ENCODE measurements at regions not wholly inside any gene's neighbourhood (a gene's known extent, or its start where the extent isn't known, plus 50 kb on each side); places are given as distances from the start of the nearest gene placed in this dataset.

DNA sequence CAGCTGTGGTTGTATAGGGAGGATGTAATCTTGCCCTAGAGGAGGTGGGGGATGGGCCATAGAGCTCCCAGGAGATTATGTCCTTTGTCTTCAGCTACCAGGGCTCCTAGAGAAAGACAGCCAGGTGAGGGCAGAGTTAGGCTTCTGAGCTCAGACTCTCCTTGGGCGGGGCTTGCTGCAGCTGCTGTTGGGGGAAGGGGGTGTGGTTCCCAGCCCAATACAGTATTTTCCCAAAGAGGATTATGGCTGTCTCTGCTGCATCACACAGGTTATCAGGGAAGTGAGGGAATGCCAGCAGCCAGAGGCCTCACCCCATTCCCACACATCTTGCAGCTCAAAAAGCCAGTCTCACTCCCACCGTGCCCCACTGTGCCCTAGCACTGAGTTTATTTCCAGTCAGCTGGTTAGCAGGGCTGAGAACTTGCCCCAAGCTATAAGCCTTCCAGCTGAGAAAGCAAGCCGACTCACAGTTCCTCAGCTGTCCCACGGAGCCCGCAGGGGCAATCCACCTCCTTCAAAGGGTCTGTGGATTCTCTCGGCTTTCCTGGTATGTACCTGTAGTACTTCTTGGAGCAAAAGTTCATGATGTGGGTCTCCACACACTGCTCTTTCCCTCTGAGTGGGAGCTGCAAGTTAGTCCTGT, 217.3 kb upstream of the CPNE8 start:
- peak; percentile 86 for FAIRE-seq
- H3K14ac ChIP-seq (ENCODE audit: insufficient read length): no peak overlapping the region
- DNase-seq (ENCODE audit: low read depth in 1 of 2, low spot score in 2 of 2): peak; percentile 60 to 63
- H2BK20ac ChIP-seq (ENCODE audit: low read length): peak overlapping the region; percentile 89; the same call in 1 of the 2 replicates
- no peaks in the 10 kb centered on the region for H3K79me1 ChIP-seq (ENCODE audit: low read depth, low read length)
- peak overlapping the region; percentile 96 for H2AFZ ChIP-seq (ENCODE audit: low read length)
- peak overlapping the region; percentile 27; the same call in 1 of the 2 replicates for H3K27ac ChIP-seq (ENCODE audit: low read depth, low read length)
- WGBS, 2 experiments (ENCODE audit: extremely low coverage in 1 of 2, insufficient coverage in 1 of 2, insufficient read length in 1 of 2, insufficient replicate concordance in 2 of 2, low coverage in 1 of 2, low lambda C conversion rate in 2 of 2, missing lambda C conversion rate in 1 of 2): 84% methylated on average over 6 of the region's 6 CpGs; no CpG with 5 or more reads in 1 of the 2 experiments
- no peaks in the 10 kb centered on the region for H3K23me2 ChIP-seq (ENCODE audit: low read depth, low read length)
- peak overlapping the region; percentile 23 to 50; a peak in 3 of 4 replicates for H3K4me2 ChIP-seq (ENCODE audit: insufficient read depth in 1 of 2, low read depth in 2 of 2, low read length in 2 of 2)
- H3K9me3 ChIP-seq (ENCODE audit: insufficient read depth in 2 of 2, low read depth in 1 of 2, low read length in 1 of 2): no peaks in the 10 kb centered on the region
- H2AK5ac ChIP-seq (ENCODE audit: low read depth, low read length): no peak overlapping the region
- peak overlapping the region in 1 of 4 experiments; percentile 16; a peak in 1 of 8 replicates for H3K4me3 ChIP-seq (ENCODE audit: extremely low read depth in 1 of 4, insufficient read depth in 2 of 4, low read depth in 3 of 4, low read length in 4 of 4)
- H3K79me2 ChIP-seq (ENCODE audit: control insufficient read depth in 1 of 2, insufficient read depth in 2 of 2, low read length in 2 of 2): no peaks in the 10 kb centered on the region
- ChIA-PET CTCF (ENCODE audit: partially characterized antibody) (interaction anchor here (1.0 to 2.9 kb wide), 9 partner anchors 10 to 151 kb away, joined by 3 to 21 read pairs (median 5); no protein-coding TSS in a partner anchor), POLR2A (ENCODE audit: partially characterized antibody) (no interaction called here)
- no peaks in the 10 kb centered on the region for H4K20me1 ChIP-seq (replicated peaks in 1 of 2; ENCODE audit: control insufficient read depth in 1 of 2, insufficient read depth in 2 of 2, low read length in 2 of 2)
- H3K27me3 ChIP-seq (replicated peaks in 1 of 4; ENCODE audit: control insufficient read depth in 3 of 4, extremely low read depth in 1 of 4, insufficient read depth in 3 of 4, low read length in 3 of 4): no peaks in the 10 kb centered on the region
- no peak overlapping the region for H2BK120ac ChIP-seq (replicated peaks; ENCODE audit: low read depth, low read length)
- no peak overlapping the region for H4K91ac ChIP-seq (replicated peaks; ENCODE audit: insufficient read length, low read length)
- no peak overlapping the region for H4K5ac ChIP-seq (ENCODE audit: insufficient read length, low read depth, low read length)
- H2BK12ac ChIP-seq (ENCODE audit: low read depth, low read length): peak overlapping the region; percentile 46; the same call in 1 of the 2 replicates
- no peak overlapping the region for H3K56ac ChIP-seq (replicated peaks; ENCODE audit: insufficient read length, low read depth, low read length)
- no peak overlapping the region for H3K4ac ChIP-seq (replicated peaks; ENCODE audit: insufficient read length, low read depth, low read length)
- no peaks in the 10 kb centered on the region for H3K36me3 ChIP-seq (ENCODE audit: control insufficient read depth in 2 of 4, insufficient read depth in 4 of 4, low read length in 3 of 4)
- no peak overlapping the region for H3K23ac ChIP-seq (ENCODE audit: insufficient read length)
- no peak overlapping the region; the same call in 1 of the 2 replicates for H4K8ac ChIP-seq (ENCODE audit: extremely low read depth, insufficient read depth, low read length)
- no peak overlapping the region for H2BK15ac ChIP-seq (ENCODE audit: low read length)
- H3K9ac ChIP-seq (replicated peaks in 1 of 4; ENCODE audit: extremely low read depth in 1 of 4, low read depth in 3 of 4, low read length in 3 of 4): no peak overlapping the region
- peaks cover 2 to 9% (median 5%) of the 10 kb centered on the region in 4 experiments; a peak in 5 of 7 replicates for H3K4me1 ChIP-seq (replicated peaks in 1 of 4; ENCODE audit: control insufficient read depth in 3 of 4, insufficient read depth in 4 of 4, low read length in 3 of 4)
- H3K18ac ChIP-seq (ENCODE audit: extremely low read depth, low read length): peak overlapping the region; percentile 81
- H2BK5ac ChIP-seq (ENCODE audit: low read depth, low read length): peak overlapping the region; percentile 82; the same call in 1 of the 2 replicates
- 0 out of 2 replicates have a peak, but pooled peaks have one; percentile 20 for TF ChIP-seq TAF1 (IDR thresholded peaks at IDR 0.05; ENCODE audit: low read depth, low read length)
- TF ChIP-seq ATF2 (IDR thresholded peaks at IDR 0.05; ENCODE audit: low read length): no peak
- peak; percentile 23; the same call in 1 of the 2 replicates for TF ChIP-seq CHD2 (IDR thresholded peaks at IDR 0.05; ENCODE audit: low read length)
- TF ChIP-seq, protein P1, sequence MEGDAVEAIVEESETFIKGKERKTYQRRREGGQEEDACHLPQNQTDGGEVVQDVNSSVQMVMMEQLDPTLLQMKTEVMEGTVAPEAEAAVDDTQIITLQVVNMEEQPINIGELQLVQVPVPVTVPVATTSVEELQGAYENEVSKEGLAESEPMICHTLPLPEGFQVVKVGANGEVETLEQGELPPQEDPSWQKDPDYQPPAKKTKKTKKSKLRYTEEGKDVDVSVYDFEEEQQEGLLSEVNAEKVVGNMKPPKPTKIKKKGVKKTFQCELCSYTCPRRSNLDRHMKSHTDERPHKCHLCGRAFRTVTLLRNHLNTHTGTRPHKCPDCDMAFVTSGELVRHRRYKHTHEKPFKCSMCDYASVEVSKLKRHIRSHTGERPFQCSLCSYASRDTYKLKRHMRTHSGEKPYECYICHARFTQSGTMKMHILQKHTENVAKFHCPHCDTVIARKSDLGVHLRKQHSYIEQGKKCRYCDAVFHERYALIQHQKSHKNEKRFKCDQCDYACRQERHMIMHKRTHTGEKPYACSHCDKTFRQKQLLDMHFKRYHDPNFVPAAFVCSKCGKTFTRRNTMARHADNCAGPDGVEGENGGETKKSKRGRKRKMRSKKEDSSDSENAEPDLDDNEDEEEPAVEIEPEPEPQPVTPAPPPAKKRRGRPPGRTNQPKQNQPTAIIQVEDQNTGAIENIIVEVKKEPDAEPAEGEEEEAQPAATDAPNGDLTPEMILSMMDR (IDR thresholded peaks at IDR 0.05; ENCODE audit: control extremely low read depth in 1 of 3, insufficient read depth in 1 of 3, low read depth in 1 of 3, low read length in 3 of 3): peak in 2 of 3 experiments; percentile 32 to 33; a peak in 2 of 4 replicates
- peak; percentile 73 for TF ChIP-seq ASH2L (IDR thresholded peaks at IDR 0.05; ENCODE audit: low read length)
- TF ChIP-seq RAD21 (IDR thresholded peaks at IDR 0.05 in 1 of 2, conservative IDR thresholded peaks at IDR 0.05 in 1 of 2; ENCODE audit: low read depth in 2 of 2, low read length in 2 of 2): peak; percentile 38 to 55; a peak in 3 of 4 replicates
- peak; percentile 65; the same call in 1 of the 2 replicates for TF ChIP-seq SP1 (IDR thresholded peaks at IDR 0.05; ENCODE audit: low read depth, low read length)
- TF ChIP-seq CBX5 (IDR thresholded peaks at IDR 0.05; ENCODE audit: low read depth, low read length): no peak
